ENCODE measurements at regions not wholly inside any gene's neighbourhood (a gene's known extent, or its start where the extent isn't known, plus 50 kb on each side); places are given as distances from the start of the nearest gene placed in this dataset.

DNA sequence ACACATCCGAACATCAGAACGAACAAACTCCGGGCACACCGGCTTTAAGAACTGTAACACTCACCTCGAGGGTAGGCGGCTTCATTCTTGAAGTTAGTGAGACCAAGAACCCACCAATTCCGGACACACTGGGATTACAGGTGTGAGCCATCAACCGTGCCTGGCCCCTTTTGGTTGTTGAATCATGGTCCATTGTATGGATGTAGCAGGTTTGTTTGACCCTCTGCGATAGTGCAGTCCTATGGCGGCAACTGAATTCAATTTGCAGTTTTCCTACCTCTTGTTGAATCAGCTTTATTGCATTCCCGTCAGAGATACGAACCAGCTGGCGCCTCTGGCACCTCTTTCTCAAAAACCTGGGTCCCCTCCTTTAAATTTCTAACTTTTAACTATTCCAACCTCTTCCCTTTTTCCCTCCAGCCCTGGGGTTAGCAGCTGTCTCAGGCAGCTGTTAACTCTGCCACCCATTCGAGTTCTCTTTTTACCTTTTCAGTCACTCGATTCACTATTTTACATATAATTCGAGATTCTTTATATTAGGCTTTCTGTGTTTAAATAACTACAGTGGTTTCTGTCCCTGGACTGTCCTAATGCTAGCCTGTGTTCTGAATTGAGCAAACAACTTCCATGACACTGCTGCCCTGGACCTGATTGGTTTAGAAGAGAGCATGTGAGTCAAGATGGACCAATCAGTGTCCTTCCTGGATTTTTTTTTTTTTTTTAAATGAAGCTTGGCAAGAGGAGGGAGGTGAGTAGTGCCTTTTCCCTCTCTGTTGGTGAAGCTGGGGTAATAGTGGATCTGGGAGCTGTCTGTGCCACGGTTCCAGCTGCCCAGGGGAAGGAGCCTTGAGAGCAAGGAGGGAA, 261.5 kb downstream of the PCNX1 start:
- Histone ChIP-seq H3K4me3 (ENCODE audit: low read length in 3 of 3) (no peak overlapping the region), H3K9me3 (ENCODE audit: control insufficient read depth in 2 of 3, insufficient read depth in 1 of 3, low read length in 3 of 3) (no peaks in the 10 kb centered on the region), H3K4me1 (ENCODE audit: control insufficient read depth in 2 of 3, insufficient read depth in 2 of 3, low read depth in 1 of 3, low read length in 3 of 3) (peaks cover 1 to 22% (median 20%) of the 10 kb centered on the region in 3 donors), H3K27me3 (ENCODE audit: control insufficient read depth, insufficient read depth, low read length) (no peaks in the 10 kb centered on the region), H3K27ac (ENCODE audit: low read depth in 2 of 2, low read length in 2 of 2) (no peak overlapping the region), H3K36me3 (ENCODE audit: control insufficient read depth in 2 of 3, insufficient read depth in 3 of 3, low read length in 3 of 3) (no peaks in the 10 kb centered on the region), H3K9ac (ENCODE audit: low read length in 3 of 3) (no peak overlapping the region)
- TF ChIP-seq, protein P1, sequence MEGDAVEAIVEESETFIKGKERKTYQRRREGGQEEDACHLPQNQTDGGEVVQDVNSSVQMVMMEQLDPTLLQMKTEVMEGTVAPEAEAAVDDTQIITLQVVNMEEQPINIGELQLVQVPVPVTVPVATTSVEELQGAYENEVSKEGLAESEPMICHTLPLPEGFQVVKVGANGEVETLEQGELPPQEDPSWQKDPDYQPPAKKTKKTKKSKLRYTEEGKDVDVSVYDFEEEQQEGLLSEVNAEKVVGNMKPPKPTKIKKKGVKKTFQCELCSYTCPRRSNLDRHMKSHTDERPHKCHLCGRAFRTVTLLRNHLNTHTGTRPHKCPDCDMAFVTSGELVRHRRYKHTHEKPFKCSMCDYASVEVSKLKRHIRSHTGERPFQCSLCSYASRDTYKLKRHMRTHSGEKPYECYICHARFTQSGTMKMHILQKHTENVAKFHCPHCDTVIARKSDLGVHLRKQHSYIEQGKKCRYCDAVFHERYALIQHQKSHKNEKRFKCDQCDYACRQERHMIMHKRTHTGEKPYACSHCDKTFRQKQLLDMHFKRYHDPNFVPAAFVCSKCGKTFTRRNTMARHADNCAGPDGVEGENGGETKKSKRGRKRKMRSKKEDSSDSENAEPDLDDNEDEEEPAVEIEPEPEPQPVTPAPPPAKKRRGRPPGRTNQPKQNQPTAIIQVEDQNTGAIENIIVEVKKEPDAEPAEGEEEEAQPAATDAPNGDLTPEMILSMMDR (IDR thresholded peaks at IDR 0.05; ENCODE audit: borderline replicate concordance, extremely low read depth, insufficient read depth) = no peak
- intact Hi-C loops (cut with DNase I) = no loop called here
- FAIRE-seq = no peak
- DNase-seq = no peak

DNA sequence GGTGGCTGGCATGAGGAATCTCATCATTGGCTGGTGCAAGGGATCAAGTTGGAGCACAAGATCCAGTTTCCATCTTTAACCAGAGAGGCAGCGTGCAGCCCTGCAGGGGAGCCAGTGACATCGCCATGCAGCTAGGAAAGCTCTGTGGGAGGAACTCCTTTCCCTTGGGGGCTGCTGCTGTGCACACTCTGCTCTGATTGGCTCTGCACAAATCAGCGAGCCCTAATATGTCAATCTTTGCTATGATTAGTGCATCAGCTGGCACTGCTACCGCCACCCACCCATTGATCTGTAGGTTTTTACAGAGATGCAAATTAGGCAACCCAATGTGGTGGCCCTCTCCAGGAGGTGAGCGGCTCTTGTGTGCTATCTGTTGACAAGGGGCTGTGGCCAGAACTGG, 262.6 kb downstream of the PCNX1 start:
- Histone ChIP-seq H3K4me1 (ENCODE audit: control insufficient read depth in 2 of 3, insufficient read depth in 2 of 3, low read depth in 1 of 3, low read length in 3 of 3) (peaks cover 0 to 13% (median 12%) of the 10 kb centered on the region in 3 donors), H3K36me3 (ENCODE audit: control insufficient read depth in 2 of 3, insufficient read depth in 3 of 3, low read length in 3 of 3) (no peaks in the 10 kb centered on the region), H3K4me3 (ENCODE audit: low read length in 3 of 3) (no peak overlapping the region), H3K9ac (ENCODE audit: low read length in 3 of 3) (no peak overlapping the region), H3K27me3 (ENCODE audit: control insufficient read depth, insufficient read depth, low read length) (no peaks in the 10 kb centered on the region), H3K27ac (ENCODE audit: low read depth in 2 of 2, low read length in 2 of 2) (no peak overlapping the region), H3K9me3 (ENCODE audit: control insufficient read depth in 2 of 3, insufficient read depth in 1 of 3, low read length in 3 of 3) (no peaks in the 10 kb centered on the region)
- DNase-seq (no peak), FAIRE-seq (no peak)
- TF ChIP-seq, protein P1 (IDR thresholded peaks at IDR 0.05; ENCODE audit: borderline replicate concordance, extremely low read depth, insufficient read depth) = no peak
- intact Hi-C loops (cut with DNase I) = no loop called here

- H3K9me3 ChIP-seq (ENCODE audit: control insufficient read depth in 2 of 3, insufficient read depth in 1 of 3, low read length in 3 of 3) = no peaks in the 10 kb centered on the region
- H3K9ac ChIP-seq (ENCODE audit: low read length in 3 of 3) = no peak overlapping the region
- TF ChIP-seq, protein P1 (IDR thresholded peaks at IDR 0.05; ENCODE audit: borderline replicate concordance, extremely low read depth, insufficient read depth) = no peak
- H3K36me3 ChIP-seq (ENCODE audit: control insufficient read depth in 2 of 3, insufficient read depth in 3 of 3, low read length in 3 of 3) = no peaks in the 10 kb centered on the region
- intact Hi-C loops (cut with DNase I) = no loop called here
- no peaks in the 10 kb centered on the region for H3K4me1 ChIP-seq (ENCODE audit: control insufficient read depth in 2 of 3, insufficient read depth in 2 of 3, low read depth in 1 of 3, low read length in 3 of 3)
- H3K27ac ChIP-seq (ENCODE audit: low read depth in 2 of 2, low read length in 2 of 2) = no peak overlapping the region
- FAIRE-seq (no peak), DNase-seq (no peak)
- H3K27me3 ChIP-seq (ENCODE audit: control insufficient read depth, insufficient read depth, low read length) = no peaks in the 10 kb centered on the region
- no peak overlapping the region for H3K4me3 ChIP-seq (ENCODE audit: low read length in 3 of 3)
Observed at GRCh38 chr14:71175491-71175890, 268.2 kb downstream of the PCNX1 start.

Measured in kidney (tissue), 13 donors.